GM19043 (cell line): ENCODE measurements at regions not wholly inside any gene's neighbourhood (a gene's known extent, or its start where the extent isn't known, plus 50 kb on each side); places are given as distances from the start of the nearest gene placed in this dataset.

Experiments
- ATAC-seq: cut with Tn5 transposase; IDR thresholded peaks from one replicate; pipeline ENCODE4 v1.9.1; 2021; ENCODE audit warnings: low read depth; ENCODE audit not compliant: unreplicated experiment

GRCh38 chrX:122817321-122817955 lies 366.6 kb upstream of the GRIA3 start:
- no peak for ATAC-seq

- no peak for ATAC-seq
Measured at GRCh38 chrX:122818068-122818467, 366.0 kb upstream of the GRIA3 start.

- no peak for ATAC-seq
Measured at GRCh38 chrX:122833230-122833629, 350.8 kb upstream of the GRIA3 start.

DNA sequence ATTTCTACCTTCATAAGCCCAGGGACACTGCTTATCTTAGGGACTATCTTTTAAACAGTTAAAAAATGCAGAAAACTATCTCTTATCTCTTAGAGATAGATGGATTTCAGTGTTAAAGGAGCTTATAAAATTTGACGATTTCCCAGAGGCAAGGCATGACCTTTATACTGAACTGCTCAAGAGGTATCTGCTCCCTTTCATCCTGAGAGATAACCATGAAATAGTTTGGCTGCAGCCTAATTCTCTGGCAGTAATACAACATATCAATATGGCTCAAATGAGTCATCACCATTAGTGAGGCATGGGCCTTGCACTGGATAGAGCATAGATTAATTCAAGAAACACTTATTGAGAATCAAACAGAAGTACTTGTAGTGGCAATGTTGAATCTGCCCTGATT lies 348.2 kb upstream of the GRIA3 start:
- no peak for ATAC-seq

- ATAC-seq = no peak
Measured at GRCh38 chrX:122850326-122850725, 333.8 kb upstream of the GRIA3 start.

DNA sequence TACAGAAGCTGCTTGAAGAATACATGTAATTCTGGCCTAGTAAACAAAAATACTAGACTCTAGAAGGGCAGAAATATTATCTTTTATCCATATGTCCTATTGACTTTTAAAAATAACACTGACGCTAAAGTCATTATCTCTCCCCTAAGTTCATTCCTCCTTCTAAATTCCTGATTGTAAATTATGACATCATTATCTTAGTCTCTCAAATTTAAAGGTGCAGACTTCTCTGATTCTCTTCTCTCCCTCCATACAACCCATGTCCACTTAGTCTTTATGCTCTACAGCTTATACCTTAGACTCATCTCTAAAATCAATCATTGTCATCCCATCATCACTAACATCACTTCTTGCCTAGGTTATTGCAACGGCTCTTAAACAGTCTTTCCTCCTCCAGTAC lies 327.9 kb upstream of the GRIA3 start:
- no peak for ATAC-seq

DNA sequence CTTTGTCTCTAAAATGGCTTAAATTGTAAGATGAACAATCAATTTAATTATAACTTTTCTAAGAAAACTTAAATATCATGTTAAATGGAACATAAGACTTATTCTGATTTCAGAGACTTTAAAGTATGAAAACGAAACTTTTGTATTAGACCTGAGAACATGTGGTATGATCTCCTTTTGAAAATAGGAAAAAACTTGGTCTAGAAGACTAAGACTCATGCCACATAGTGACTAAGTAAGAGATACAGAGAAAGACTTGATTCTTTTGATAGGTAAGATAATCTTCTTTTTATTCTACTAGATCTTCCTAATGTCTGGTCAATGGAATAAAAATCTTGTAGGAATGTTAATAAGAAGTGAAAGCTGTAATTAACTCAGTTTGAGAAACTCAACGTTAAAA lies 326.3 kb upstream of the GRIA3 start:
- ATAC-seq = no peak

- ATAC-seq = no peak
Measured at GRCh38 chrX:122863067-122863466, 321.0 kb upstream of the GRIA3 start.

DNA sequence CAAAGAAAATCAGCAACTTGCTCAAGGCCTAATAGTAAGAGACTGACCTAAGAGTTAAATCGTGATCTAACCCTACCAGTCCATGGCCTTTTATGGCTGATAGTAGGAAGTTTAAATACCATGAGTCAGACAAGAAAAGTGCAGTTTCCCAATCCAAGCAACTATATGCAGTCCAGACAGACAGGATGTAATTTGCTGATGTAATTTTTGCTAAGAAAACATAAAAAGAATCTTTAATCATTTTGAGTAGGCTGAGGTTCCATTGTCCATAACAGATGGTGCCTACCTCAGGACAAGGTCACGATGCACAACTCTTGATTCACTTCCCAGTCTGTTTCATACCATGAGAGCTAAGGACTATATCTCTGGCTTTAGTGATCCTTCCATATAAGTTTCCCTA lies 317.5 kb upstream of the GRIA3 start:
- no peak for ATAC-seq

DNA sequence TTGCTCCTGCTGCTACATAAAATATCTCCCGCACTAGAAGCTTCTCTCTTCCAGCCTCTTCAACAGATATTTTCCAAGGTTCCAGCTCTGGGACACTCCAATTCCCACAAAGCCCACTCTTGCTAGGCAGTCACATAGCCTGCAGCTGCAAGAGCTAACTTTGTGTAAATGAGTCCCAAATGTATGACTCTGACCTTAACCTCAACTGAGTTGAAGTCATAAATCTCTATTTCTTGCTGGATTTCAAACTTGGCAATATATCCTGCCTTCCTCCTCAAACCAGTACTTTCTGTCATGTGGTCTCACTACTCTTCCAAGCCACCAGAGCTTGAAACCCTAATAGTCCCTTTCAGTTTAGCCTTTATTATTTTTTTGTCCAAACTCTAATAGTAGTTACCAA lies 315.4 kb upstream of the GRIA3 start:
- ATAC-seq = no peak

GRCh38 chrX:122869171-122869570 lies 314.9 kb upstream of the GRIA3 start:
- ATAC-seq = no peak

DNA sequence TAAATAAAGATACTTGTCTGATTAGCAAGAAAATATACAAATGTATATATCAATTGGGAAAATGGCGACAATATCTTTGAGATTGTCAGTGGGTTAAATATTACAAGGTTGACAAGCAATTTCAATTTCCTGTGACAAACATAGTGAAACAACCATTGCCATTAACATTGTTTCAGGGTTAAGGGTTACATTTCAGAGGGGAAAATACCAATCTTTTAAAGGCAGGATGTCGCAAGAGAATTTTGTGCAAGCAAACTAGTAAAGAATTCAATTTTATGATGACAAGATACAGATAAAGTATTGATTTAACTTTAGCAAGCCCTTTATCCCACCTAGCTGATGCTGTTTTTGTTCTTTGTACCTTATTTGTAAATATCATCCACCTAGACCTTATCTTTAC lies 305.8 kb upstream of the GRIA3 start:
- no peak for ATAC-seq

- ATAC-seq = no peak
Measured at GRCh38 chrX:122880952-122881351, 303.1 kb upstream of the GRIA3 start.

GRCh38 chrX:122890729-122891128 lies 293.3 kb upstream of the GRIA3 start:
- no peak for ATAC-seq

DNA sequence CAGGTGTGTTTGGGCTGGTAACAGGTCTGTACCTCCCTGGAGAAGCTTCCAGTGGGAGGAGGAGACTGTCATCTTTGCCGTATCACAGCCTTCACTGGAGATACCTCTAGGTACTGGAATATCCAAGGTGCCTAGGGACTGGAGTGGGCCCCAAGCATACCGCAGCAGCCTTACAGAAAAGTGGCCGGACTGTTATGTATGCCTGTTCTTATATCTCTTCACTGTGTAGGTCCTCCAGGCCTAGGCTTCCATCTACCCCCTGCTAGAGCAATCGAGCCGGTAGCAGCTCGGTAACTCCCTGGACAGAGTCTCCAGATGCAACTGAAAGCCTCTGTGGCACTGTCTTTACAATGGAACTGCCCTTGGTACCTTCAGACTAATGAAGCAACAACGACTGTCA lies 277.4 kb upstream of the GRIA3 start:
- ATAC-seq = no peak

- no peak for ATAC-seq
Measured at GRCh38 chrX:122907375-122907774, 276.7 kb upstream of the GRIA3 start.

GRCh38 chrX:122910697-122911096 lies 273.4 kb upstream of the GRIA3 start:
- ATAC-seq = no peak

- no peak for ATAC-seq
Measured at GRCh38 chrX:122913134-122913533, 270.9 kb upstream of the GRIA3 start.

DNA sequence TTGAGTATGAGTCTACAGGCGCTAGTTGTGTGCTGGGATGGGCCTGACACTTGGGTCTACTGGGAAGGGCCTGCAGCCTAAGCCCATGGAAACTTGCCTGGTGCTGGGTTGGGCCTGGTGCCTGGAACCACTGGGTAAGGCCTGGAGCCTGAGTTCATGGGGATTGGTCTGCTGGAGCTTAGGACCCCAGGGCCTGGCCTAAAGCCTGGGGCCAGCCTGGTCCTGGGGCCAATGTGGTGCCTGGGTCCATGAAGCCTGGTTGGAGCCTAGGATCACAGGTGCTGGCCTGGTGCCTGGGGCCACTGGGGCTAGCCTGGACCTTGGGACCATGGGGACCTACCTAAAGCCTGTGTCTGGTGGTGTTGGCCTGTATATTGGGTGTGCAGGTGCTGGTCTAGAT lies 270.3 kb upstream of the GRIA3 start:
- ATAC-seq = no peak

DNA sequence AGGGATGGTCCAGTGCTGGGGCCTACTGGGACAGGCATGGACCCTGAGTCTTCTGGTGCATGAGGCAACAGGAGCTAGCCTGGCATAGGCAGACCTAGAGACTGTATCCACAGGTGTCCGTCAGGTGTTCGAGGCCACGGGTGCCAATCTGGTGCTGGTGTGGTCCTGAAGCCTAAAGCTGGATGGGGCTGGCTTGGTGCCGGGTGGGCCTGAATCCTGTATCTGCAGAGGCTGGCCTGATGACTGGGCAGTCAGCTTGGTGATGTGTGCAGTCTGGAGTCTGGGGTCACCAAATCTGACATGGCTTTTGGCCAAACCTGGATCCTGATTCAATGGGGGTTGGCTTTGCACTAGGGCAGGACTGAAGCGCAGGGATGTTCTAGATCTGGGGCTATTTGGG lies 269.8 kb upstream of the GRIA3 start:
- no peak for ATAC-seq

- ATAC-seq = no peak
Measured at GRCh38 chrX:122934131-122934530, 249.9 kb upstream of the GRIA3 start.

DNA sequence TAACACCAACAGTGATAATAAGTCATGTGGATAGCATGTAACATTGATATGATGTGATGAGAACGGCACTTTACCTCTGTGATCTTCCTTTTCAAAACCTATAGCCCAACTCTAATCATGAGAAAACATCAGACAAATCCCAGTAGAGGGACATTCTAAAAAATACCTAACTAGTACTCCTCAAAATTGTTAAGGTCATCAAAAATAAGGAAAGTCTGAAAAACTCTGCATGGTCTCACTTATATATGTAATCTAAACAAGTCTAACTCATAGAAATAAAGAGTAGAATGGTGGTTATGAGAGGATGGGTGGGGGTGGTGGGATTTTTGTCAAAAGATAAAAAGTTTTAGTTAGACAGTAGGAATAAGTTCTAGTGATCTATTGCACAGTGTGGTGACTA lies 243.9 kb upstream of the GRIA3 start:
- no peak for ATAC-seq

DNA sequence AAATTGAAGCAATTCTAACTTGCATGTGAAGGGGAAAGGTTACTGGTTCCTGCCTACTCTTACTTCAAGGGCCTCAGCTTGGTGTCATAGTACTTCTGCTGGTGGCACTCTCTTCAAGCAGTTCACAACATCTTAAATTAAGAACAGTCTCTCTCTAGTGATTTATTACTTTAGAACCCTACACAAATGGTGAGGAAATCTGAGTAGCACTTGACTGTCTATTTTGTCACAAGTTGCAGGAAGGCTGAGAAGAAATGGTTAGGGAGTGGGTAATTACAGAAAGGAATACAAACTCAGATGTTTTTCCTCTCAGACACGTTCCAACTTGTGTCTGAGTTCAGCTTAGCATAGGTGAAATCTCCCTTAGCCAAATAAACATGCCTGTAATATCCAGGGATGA lies 242.3 kb upstream of the GRIA3 start:
- no peak for ATAC-seq
